ENCODE measurements at regions not wholly inside any gene's neighbourhood (a gene's known extent, or its start where the extent isn't known, plus 50 kb on each side); places are given as distances from the start of the nearest gene placed in this dataset.

GRCh38 chr5:88399561-88399960 is 130.9 kb upstream of the TMEM161B start:
- no peak overlapping the region for H3K14ac ChIP-seq (replicated peaks; ENCODE audit: low read depth, low read length)
- H4K5ac ChIP-seq (ENCODE audit: low read depth, low read length) = no peak overlapping the region
- H3K4me3 ChIP-seq (ENCODE audit: insufficient read depth, low read depth, low read length) = no peak overlapping the region
- no peaks in the 10 kb centered on the region for H3K36me3 ChIP-seq (ENCODE audit: control insufficient read depth, insufficient read depth, low read length)
- H3K56ac ChIP-seq (ENCODE audit: extremely low read depth, insufficient read depth, low read length) = no peak overlapping the region
- no peaks in the 10 kb centered on the region for H3K79me1 ChIP-seq (ENCODE audit: low read depth in 1 of 2, low read length in 2 of 2)
- ATAC-seq (ENCODE audit: low read depth) = no peak
- no peaks in the 10 kb centered on the region for H4K20me1 ChIP-seq (ENCODE audit: insufficient read depth, low read length)
- H2BK15ac ChIP-seq (ENCODE audit: low read depth, low read length) = no peak overlapping the region
- no peak overlapping the region for H3K4ac ChIP-seq (ENCODE audit: low read depth, low read length)
- H3K9me3 ChIP-seq (ENCODE audit: control insufficient read depth, insufficient read depth, low read length) = no peaks in the 10 kb centered on the region
- no peak overlapping the region for H2BK20ac ChIP-seq (ENCODE audit: low read depth, low read length)
- dilution Hi-C loops (cut with HindIII; ENCODE audit: low sequenced_read_pairs, unreplicated experiment) = no loop called here
- no peak overlapping the region for H2AK9ac ChIP-seq (replicated peaks; ENCODE audit: low read depth, low read length, poor library complexity)
- H4K8ac ChIP-seq (ENCODE audit: low read depth in 2 of 2, low read length in 2 of 2) = no peak overlapping the region
- in situ Hi-C loops (cut with MboI; ENCODE audit: low sequenced_read_pairs) = no loop called here
- H3K18ac ChIP-seq (ENCODE audit: low read depth, low read length) = no peak overlapping the region
- no peak overlapping the region for H2BK5ac ChIP-seq (ENCODE audit: low read depth, low read length, poor library complexity, severe bottlenecking)
- H3K27ac ChIP-seq (ENCODE audit: insufficient read depth, low read length) = no peak overlapping the region
- intact Hi-C loops (cut with micrococcal nuclease) = loop anchor here (10.0 kb wide), 1 partner anchor 195 kb away; no protein-coding TSS in a partner anchor
- no peaks in the 10 kb centered on the region for H3K9me1 ChIP-seq (ENCODE audit: insufficient read depth, low read length)
- H2BK120ac ChIP-seq (ENCODE audit: low read depth, low read length) = no peak overlapping the region
- TF ChIP-seq MAZ (IDR thresholded peaks at IDR 0.05; ENCODE audit: borderline replicate concordance, low read depth, low read length) = no peak
- no peak for TF ChIP-seq USF2 (IDR thresholded peaks at IDR 0.05; ENCODE audit: low read depth, low read length)
- no peak for TF ChIP-seq NFE2L2 (IDR thresholded peaks at IDR 0.05; ENCODE audit: low read depth, low read length)
- TF ChIP-seq RCOR1 (IDR thresholded peaks at IDR 0.05; ENCODE audit: insufficient replicate concordance, low read length) = no peak
- no peak for TF ChIP-seq ELK1 (IDR thresholded peaks at IDR 0.05; ENCODE audit: borderline replicate concordance, low read depth, low read length)
- no peak for TF ChIP-seq RAD21 (IDR thresholded peaks at IDR 0.05; ENCODE audit: low read length)
- TF ChIP-seq POLR2A (IDR thresholded peaks at IDR 0.05; ENCODE audit: low read depth, low read length) = no peak
- TF ChIP-seq SMC3 (IDR thresholded peaks at IDR 0.05; ENCODE audit: low read depth, low read length) = no peak
- no peak for TF ChIP-seq MAFK (IDR thresholded peaks at IDR 0.05; ENCODE audit: low read depth, low read length)
- TF ChIP-seq CHD1 (IDR thresholded peaks at IDR 0.05; ENCODE audit: low read depth, low read length) = no peak
- no peak for TF ChIP-seq CEBPB (IDR thresholded peaks at IDR 0.05; ENCODE audit: low read depth, low read length)
- H3K4me1 ChIP-seq (ENCODE audit: control insufficient read depth, insufficient read depth, low read length) = no peaks in the 10 kb centered on the region
- H3K9ac ChIP-seq (ENCODE audit: low read depth, low read length) = no peak overlapping the region
- no peak overlapping the region for H2AFZ ChIP-seq (replicated peaks; ENCODE audit: low read length, poor library complexity)
- no peaks in the 10 kb centered on the region for H3K27me3 ChIP-seq (ENCODE audit: control insufficient read depth, insufficient read depth, low read length)
- no peak overlapping the region for H4K91ac ChIP-seq (ENCODE audit: insufficient read depth, low read depth, low read length)
- no peak overlapping the region for H3K23ac ChIP-seq (ENCODE audit: low read depth, low read length)
- BruUV-seq (replicated peaks) = no TSS peak
- no peak for DNase-seq
- CTCF ChIA-PET = no interaction called here
- no peak overlapping the region for H3K4me2 ChIP-seq (ENCODE audit: low read depth, low read length)
- WGBS, 2 experiments (ENCODE audit: extremely low coverage in 2 of 2, insufficient read length in 1 of 2) = no CpG with 5 or more reads among the region's 2 CpGs
- no peak overlapping the region for H2AK5ac ChIP-seq (ENCODE audit: low read depth, low read length)
- POLR2A ChIA-PET (ENCODE audit: unreplicated experiment) = no interaction called here

Measured in IMR-90 (cell line).